H7 (cell line): ENCODE measurements at regions not wholly inside any gene's neighbourhood (a gene's known extent, or its start where the extent isn't known, plus 50 kb on each side); places are given as distances from the start of the nearest gene placed in this dataset.

Experiments
- DNase-seq: peaks from one replicate; pipeline ENCODE4 v3.0.0; 2012
- H3K27me3 ChIP-seq: 2 replicates; pipeline ENCODE4 v1.6.0; 2011; ENCODE audit warnings: mild to moderate bottlenecking, low read length; ENCODE audit not compliant: control insufficient read depth, insufficient read depth
- H3K36me3 ChIP-seq: replicated peaks from 2 replicates; pipeline ENCODE4 v1.5.1; 2011; ENCODE audit warnings: low read length; ENCODE audit not compliant: control insufficient read depth, insufficient read depth
- H3K4me3 ChIP-seq: 2 replicates; pipeline ENCODE4 v1.5.1; 2011; ENCODE audit warnings: low read depth, mild to moderate bottlenecking, control low read depth, low read length, moderate library complexity; ENCODE audit not compliant: insufficient read depth

GRCh38 chr3:176554791-176555654 is 642.3 kb downstream of the TBL1XR1 start:
- no peak for DNase-seq
- Histone ChIP-seq H3K36me3 (no peaks in the 10 kb centered on the region), H3K4me3 (no peak overlapping the region), H3K27me3 (no peaks in the 10 kb centered on the region)

- DNase-seq = no peak
- H3K27me3 ChIP-seq = no peaks in the 10 kb centered on the region
- no peak overlapping the region for H3K4me3 ChIP-seq
- H3K36me3 ChIP-seq = no peaks in the 10 kb centered on the region
Measured at GRCh38 chr3:176554264-176554663, 643.0 kb downstream of the TBL1XR1 start.

- Histone ChIP-seq H3K27me3 (no peaks in the 10 kb centered on the region), H3K4me3 (no peak overlapping the region), H3K36me3 (no peaks in the 10 kb centered on the region)
- DNase-seq = no peak
Measured at GRCh38 chr3:176526942-176527341, 670.3 kb downstream of the TBL1XR1 start.

DNA sequence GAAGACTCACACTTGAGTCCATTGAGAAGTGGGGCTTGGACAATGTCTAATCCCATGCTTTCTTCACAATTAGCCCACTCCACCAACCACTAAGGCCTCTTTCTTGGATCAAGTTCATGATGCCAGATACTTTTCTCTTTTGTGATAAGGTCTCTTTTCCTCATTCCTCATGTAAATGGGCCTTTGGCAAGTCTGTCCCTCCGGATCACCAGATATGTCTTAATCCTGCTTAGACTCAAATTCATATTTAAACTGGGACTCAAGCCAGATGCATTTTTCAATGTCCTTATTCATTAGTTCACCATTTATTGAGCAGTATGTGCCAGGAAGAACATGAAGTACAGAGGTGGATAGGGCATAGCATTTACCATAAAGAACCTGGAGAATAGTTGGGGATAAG is 671.1 kb downstream of the TBL1XR1 start:
- no peak overlapping the region for H3K4me3 ChIP-seq
- DNase-seq = no peak
- no peaks in the 10 kb centered on the region for H3K36me3 ChIP-seq
- no peaks in the 10 kb centered on the region for H3K27me3 ChIP-seq

DNA sequence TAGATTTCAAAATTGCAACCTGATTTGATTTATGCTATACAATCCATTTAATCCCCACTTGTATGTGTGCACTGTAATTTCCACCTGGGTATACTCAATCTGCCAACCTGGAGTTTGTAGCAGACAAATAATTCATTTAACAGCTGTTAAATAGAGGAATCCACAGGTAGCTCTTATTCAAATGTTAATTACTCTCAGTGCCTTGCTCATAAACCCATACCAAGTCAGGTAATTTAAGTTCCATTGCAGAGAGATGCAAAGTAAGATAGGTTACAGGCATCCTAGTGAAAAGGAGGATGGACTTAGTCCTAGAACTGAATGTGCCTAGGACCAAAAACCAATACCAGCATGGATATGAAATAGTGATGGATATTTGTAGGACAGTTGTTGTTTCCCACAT is 674.2 kb downstream of the TBL1XR1 start:
- DNase-seq = peak; percentile 3

GRCh38 chr3:176522436-176522835 is 674.8 kb downstream of the TBL1XR1 start:
- DNase-seq = no peak
- no peaks in the 10 kb centered on the region for H3K27me3 ChIP-seq
- no peaks in the 10 kb centered on the region for H3K36me3 ChIP-seq
- no peak overlapping the region for H3K4me3 ChIP-seq

More for the DNA sequence above, 674.2 kb downstream of the TBL1XR1 start:
- no peak overlapping the region for H3K4me3 ChIP-seq
- H3K27me3 ChIP-seq = no peaks in the 10 kb centered on the region
- no peaks in the 10 kb centered on the region for H3K36me3 ChIP-seq

- Histone ChIP-seq H3K27me3 (no peaks in the 10 kb centered on the region), H3K36me3 (no peaks in the 10 kb centered on the region), H3K4me3 (no peak overlapping the region)
- no peak for DNase-seq
Measured at GRCh38 chr3:176521531-176522175, 675.6 kb downstream of the TBL1XR1 start.

DNA sequence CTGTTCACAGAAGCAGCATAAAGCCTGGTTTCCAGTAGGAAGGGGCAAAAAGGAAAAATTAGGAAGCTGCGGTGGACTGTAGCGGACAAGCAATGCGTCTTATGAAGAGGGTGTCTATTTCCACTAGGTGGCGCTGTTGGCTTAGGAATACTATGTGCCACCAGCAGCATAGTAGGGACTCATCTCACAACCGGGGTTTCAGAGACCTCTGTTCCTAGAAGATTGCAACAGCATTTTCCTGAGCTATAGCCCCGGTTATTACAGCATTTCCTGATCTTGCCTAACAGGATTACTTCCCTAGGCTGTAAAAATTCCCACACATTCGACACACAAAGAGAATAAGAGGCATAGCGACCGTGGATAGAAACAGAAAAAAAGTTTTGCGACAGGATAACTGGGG is 683.0 kb downstream of the TBL1XR1 start:
- Histone ChIP-seq H3K4me3 (no peak overlapping the region), H3K36me3 (no peaks in the 10 kb centered on the region), H3K27me3 (no peaks in the 10 kb centered on the region)
- peak; percentile 18 for DNase-seq

DNA sequence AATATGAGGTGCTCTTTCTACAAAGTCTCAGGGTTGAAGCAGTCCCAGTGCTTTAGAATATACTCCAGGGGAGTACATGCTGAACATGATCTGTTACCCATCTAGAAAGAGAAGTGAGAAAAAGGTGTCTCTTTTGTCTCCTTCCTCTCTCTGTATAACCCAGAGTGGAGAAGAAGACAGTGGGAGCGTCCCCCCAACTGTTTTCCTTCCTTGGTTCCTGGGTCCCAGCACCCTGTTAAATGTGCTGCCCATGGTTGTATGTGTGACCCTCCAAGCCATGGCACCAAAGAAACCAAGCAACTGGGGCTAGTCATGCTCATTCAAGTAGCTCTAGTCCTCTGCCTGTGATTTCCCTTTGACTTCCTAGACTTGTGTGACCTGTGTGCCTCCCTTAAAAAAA is 683.7 kb downstream of the TBL1XR1 start:
- Histone ChIP-seq H3K36me3 (no peaks in the 10 kb centered on the region), H3K27me3 (no peaks in the 10 kb centered on the region), H3K4me3 (no peak overlapping the region)
- no peak for DNase-seq

GRCh38 chr3:176512037-176512436 is 685.2 kb downstream of the TBL1XR1 start:
- no peak overlapping the region for H3K4me3 ChIP-seq
- DNase-seq = no peak
- H3K27me3 ChIP-seq = no peaks in the 10 kb centered on the region
- H3K36me3 ChIP-seq = no peaks in the 10 kb centered on the region

DNA sequence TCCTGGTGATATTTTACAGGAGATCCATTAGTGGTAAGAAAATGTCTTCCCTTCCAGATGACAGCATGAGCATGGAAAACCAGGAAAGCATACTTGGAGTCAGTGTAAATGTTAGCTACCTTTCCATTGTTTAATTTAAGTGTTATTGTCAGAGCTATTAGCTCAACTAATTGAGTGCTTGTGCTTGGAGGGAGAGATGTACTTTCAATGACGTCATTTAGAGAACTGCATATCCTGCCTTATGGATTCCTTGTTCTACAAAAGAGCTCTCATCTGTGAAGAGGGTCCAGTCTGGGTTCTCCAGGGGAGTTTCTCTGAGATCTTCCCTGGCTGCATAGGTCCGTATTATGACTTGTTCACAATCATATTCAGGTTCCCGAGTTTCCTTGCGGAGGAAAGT is 687.2 kb downstream of the TBL1XR1 start:
- H3K27me3 ChIP-seq = no peaks in the 10 kb centered on the region
- no peak overlapping the region for H3K4me3 ChIP-seq
- no peaks in the 10 kb centered on the region for H3K36me3 ChIP-seq
- no peak for DNase-seq

DNA sequence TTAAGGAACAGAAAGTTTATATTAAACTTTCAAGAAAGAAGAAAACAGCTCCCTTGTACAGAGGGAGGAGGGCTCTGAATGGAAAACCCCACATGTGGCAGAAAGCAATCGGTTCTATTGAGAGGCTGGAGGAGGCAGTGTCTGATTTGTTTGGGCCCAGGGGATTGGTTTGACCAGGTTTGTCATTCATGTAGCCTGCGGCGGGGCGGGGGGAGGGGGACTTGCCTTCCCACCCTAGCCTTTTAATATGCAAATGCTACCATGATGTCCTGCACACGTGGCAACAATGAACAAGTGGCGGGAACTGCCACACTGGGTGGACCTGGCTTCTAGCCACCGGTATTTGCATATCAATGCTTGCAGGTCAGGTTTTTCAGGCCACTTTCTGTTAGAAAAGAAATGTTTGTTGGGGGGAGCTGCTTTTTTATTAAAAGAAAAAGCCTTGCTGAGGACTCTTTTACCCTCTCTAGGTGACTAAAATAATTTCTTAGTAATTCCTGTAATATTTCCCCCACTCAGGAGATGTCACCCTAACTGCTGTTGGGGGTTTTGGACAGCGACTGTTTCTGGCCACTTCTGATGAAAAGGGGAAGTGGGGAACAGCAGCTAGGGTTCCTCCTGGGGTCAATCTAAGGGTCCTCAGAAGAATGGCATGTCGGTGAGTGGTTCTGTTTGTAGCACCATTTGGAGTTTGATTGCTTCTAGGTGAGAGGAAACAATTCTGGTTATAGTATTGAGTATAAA is 691.2 kb downstream of the TBL1XR1 start:
- Histone ChIP-seq H3K4me3 (no peak overlapping the region), H3K27me3 (no peaks in the 10 kb centered on the region), H3K36me3 (no peaks in the 10 kb centered on the region)
- peak; percentile 38 for DNase-seq

DNA sequence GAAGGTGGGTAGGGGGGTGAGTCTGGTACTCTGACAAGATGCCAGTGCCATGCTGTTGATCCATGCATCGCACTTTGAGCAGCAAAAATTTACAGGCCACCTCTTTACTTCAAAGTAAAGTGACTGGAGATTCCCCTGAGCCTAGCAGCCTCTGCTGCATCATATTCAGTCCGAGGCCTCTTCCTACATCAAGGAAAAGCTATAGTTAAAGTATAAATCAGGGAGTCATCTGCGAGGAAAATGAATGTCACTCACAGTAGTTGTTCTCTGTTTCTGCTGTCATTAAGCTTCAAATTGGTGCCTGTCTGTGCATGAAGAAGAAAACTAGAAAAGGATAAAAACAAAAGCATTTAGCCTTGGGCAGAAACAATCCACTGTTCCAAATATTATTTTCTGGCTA is 706.2 kb downstream of the TBL1XR1 start:
- Histone ChIP-seq H3K27me3 (no peaks in the 10 kb centered on the region), H3K4me3 (no peak overlapping the region), H3K36me3 (no peaks in the 10 kb centered on the region)
- DNase-seq = no peak

- Histone ChIP-seq H3K36me3 (no peaks in the 10 kb centered on the region), H3K4me3 (no peak overlapping the region), H3K27me3 (no peaks in the 10 kb centered on the region)
- no peak for DNase-seq
Measured at GRCh38 chr3:176490357-176490756, 706.9 kb downstream of the TBL1XR1 start.

- Histone ChIP-seq H3K4me3 (no peak overlapping the region), H3K36me3 (no peaks in the 10 kb centered on the region), H3K27me3 (no peaks in the 10 kb centered on the region)
- DNase-seq = no peak
Measured at GRCh38 chr3:176479248-176479647, 718.0 kb downstream of the TBL1XR1 start.
